ENCODE measurements at regions not wholly inside any gene's neighbourhood (a gene's known extent, or its start where the extent isn't known, plus 50 kb on each side); places are given as distances from the start of the nearest gene placed in this dataset.

DNA sequence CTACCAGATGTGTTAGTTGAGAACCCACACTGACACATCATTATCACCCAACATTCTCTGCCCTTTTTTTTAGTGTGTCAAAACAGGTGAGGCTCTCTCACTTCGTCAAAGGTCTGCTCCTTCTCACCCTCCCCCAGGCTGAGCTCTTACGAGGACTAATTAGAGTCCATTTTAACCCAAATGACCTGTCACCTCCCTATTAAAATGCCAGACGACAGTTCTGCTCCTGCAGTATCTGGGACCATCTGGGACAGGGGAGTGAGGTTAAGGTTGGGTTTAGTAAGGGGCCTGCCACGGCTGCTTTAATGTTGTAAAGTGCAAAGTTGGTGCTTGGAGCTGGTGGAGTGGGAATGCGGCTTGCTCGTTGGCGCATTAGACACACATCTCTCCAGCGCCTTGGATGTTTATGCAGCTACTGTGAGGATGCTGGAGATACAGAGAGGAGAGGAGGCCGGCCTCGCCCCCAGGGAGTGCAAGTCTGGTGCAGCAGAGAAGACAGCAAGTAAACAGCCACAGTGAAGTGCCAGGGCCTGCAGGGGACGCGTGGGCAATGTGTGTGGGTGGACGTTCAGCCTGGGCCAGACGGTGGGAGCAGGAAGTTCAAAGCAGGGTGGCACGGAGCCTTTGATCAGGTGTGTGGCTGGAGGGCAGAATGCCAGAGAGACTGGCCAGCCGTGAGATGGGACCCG lies 96.2 kb downstream of the C9orf50 start:
- no peak for ATAC-seq
- TF ChIP-seq, protein P1, sequence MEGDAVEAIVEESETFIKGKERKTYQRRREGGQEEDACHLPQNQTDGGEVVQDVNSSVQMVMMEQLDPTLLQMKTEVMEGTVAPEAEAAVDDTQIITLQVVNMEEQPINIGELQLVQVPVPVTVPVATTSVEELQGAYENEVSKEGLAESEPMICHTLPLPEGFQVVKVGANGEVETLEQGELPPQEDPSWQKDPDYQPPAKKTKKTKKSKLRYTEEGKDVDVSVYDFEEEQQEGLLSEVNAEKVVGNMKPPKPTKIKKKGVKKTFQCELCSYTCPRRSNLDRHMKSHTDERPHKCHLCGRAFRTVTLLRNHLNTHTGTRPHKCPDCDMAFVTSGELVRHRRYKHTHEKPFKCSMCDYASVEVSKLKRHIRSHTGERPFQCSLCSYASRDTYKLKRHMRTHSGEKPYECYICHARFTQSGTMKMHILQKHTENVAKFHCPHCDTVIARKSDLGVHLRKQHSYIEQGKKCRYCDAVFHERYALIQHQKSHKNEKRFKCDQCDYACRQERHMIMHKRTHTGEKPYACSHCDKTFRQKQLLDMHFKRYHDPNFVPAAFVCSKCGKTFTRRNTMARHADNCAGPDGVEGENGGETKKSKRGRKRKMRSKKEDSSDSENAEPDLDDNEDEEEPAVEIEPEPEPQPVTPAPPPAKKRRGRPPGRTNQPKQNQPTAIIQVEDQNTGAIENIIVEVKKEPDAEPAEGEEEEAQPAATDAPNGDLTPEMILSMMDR (IDR thresholded peaks at IDR 0.05) = no peak
- TF ChIP-seq POLR2A (IDR thresholded peaks at IDR 0.05) = no peak
- no peak for DNase-seq
- Histone ChIP-seq H3K4me3 (no peak overlapping the region), H3K36me3 (no peaks in the 10 kb centered on the region), H3K27me3 (no peaks in the 10 kb centered on the region), H3K4me1 (no peaks in the 10 kb centered on the region), H3K9me3 (no peaks in the 10 kb centered on the region), H3K27ac (no peak overlapping the region)
- 61% methylated on average over 13 of the region's 17 CpGs for WGBS (ENCODE audit: insufficient coverage, low coverage, low lambda C conversion rate, missing lambda C conversion rate)
- intact Hi-C loops (cut with DNase I) = no loop called here

DNA sequence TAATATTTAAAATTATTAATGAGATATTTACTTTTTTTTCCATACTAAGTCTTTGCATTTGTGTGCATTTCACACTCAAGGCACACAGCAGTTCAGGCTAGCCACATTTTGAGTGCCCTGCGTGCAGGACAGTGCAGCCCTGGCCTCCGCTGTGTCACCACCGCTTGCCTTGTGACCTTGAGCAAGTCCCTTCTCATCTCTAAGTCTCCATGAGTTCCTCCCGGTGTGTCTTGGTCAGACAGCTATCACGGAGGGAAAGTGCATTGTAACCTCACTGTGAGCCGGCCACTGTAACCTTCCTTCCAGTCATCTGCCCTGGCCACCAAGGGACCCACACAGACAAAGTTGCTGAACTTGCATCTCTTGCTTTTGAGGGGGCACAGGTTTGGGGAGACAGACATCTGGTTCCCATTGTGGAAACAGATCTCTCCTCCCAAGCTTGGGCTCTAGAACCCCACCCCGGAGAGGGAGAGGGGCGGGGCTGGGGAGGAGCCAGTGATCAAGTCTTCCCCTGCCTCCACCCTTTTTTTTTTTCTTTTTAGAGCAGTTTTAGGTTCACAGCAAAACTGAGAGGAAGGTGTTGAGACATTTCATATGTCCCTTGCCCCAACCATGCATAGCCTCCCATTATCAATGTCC lies 96.8 kb downstream of the C9orf50 start:
- 90% methylated on average over 3 of the region's 8 CpGs for WGBS (ENCODE audit: insufficient coverage, low coverage, low lambda C conversion rate, missing lambda C conversion rate)
- intact Hi-C loops (cut with DNase I) = no loop called here
- no peak for DNase-seq

DNA sequence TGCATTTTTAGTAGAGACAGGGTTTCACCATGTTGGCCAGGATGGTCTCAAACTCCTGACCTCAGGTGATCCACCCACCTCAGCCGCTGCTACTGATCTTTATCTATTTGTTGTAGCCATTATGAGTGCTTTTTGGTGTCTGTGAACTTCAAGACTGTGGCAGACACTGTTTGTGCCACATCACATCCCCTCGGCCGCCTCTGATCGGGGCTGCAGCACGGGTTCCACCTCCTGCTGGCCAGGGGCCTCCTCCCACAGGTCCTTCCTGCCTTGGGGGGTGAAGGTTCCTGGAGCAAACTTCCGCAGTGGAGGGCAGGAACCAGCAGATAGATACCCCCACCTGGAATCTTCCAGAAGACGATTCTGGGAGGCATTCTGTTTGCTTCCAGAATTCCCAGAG lies 98.5 kb downstream of the C9orf50 start:
- intact Hi-C loops (cut with DNase I) = no loop called here
- no peaks in the 10 kb centered on the region for H3K36me3 ChIP-seq
- no peaks in the 10 kb centered on the region for H3K9me3 ChIP-seq
- no peaks in the 10 kb centered on the region for H3K27me3 ChIP-seq
- DNase-seq (no peak), ATAC-seq (no peak)
- no peaks in the 10 kb centered on the region for H3K4me1 ChIP-seq
- H3K27ac ChIP-seq = no peak overlapping the region
- H3K4me3 ChIP-seq = no peak overlapping the region
- no peak for TF ChIP-seq POLR2A (IDR thresholded peaks at IDR 0.05)
- TF ChIP-seq, protein P1 (IDR thresholded peaks at IDR 0.05) = no peak
- 63% methylated on average over 3 of the region's 7 CpGs for WGBS (ENCODE audit: insufficient coverage, low coverage, low lambda C conversion rate, missing lambda C conversion rate)

More for the DNA sequence above, 96.8 kb downstream of the C9orf50 start:
- no peak for TF ChIP-seq POLR2A (IDR thresholded peaks at IDR 0.05)
- TF ChIP-seq, protein P1 (IDR thresholded peaks at IDR 0.05) = no peak
- no peaks in the 10 kb centered on the region for H3K27me3 ChIP-seq
- no peak overlapping the region for H3K27ac ChIP-seq
- no peaks in the 10 kb centered on the region for H3K9me3 ChIP-seq
- H3K4me1 ChIP-seq = no peaks in the 10 kb centered on the region
- ATAC-seq = no peak
- no peak overlapping the region for H3K4me3 ChIP-seq
- no peaks in the 10 kb centered on the region for H3K36me3 ChIP-seq

DNA sequence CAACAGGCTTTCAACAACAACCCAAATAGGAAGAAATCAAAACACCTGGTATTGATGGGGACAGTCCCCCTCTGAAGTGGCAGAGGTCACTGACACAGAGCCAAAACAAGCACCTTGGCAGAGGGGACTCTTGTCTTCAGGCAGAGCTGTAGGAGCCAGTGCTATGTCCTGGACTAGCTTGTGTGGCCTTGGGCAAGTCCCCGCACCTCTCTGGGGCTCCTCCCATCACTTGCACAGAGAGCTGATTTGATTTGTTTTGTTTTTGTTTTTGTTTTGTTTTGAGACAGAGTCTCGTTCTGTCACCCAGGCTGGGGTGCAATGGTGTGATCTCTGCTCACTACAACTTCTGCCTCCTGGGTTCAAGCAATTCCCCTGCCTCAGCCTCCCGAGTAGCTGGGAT lies 100.8 kb downstream of the C9orf50 start:
- H3K36me3 ChIP-seq = no peaks in the 10 kb centered on the region
- no peak overlapping the region for H3K27ac ChIP-seq
- H3K4me3 ChIP-seq = no peak overlapping the region
- DNase-seq (no peak), ATAC-seq (no peak)
- intact Hi-C loops (cut with DNase I) = no loop called here
- H3K27me3 ChIP-seq = no peaks in the 10 kb centered on the region
- H3K9me3 ChIP-seq = no peaks in the 10 kb centered on the region
- no peaks in the 10 kb centered on the region for H3K4me1 ChIP-seq
- WGBS (ENCODE audit: insufficient coverage, low coverage, low lambda C conversion rate, missing lambda C conversion rate) = 83% methylated on average over 1 of the region's 3 CpGs
- TF ChIP-seq POLR2A (IDR thresholded peaks at IDR 0.05) = no peak
- TF ChIP-seq, protein P1 (IDR thresholded peaks at IDR 0.05) = no peak
